ENCODE measurements at regions not wholly inside any gene's neighbourhood (a gene's known extent, or its start where the extent isn't known, plus 50 kb on each side); places are given as distances from the start of the nearest gene placed in this dataset.

DNA sequence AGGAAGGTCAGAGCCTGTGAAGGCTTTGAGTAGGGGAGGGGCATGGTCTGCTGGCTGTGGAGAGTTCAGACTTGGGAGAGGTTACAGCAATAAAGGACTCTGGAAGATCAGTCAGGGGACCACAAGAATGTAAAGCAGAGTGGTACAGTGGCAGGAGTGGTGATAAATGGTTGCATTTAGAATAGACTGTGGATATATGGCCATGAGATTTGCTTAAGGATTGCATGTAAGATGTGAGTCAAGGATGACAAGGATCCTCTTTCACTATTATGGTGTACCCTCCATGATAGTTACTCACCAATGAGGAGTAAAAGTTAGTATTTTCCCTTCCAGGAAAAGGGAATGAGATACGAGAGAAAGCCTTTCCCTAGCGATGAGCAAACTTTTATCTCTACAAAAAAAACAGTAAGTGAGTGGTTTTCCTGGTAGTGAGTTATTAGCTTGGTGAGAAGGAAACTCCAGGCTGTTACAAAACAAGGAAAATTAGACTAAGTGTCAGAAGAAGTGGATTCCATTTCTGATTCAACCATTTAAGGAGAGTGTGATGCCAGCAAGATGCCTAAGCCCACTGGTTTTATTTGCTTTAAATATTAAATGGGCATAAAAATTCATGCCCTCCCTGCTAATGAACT is 818.0 kb upstream of the ACVR2A start:
- WGBS, 2 donors (ENCODE audit: low coverage in 1 of 2): 46 to 68% methylated on average over 2 of the region's 2 CpGs
- H3K4me3 ChIP-seq: no peak overlapping the region
- no peak overlapping the region for H3K27ac ChIP-seq
- ATAC-seq: peak; percentile 33
- no peaks in the 10 kb centered on the region for H3K36me3 ChIP-seq
- H3K4me1 ChIP-seq: peaks cover 5 to 29% (median 15%) of the 10 kb centered on the region in 3 donors
- H3K9me3 ChIP-seq: peaks cover 0 to 11% (median 0%) of the 10 kb centered on the region in 3 donors
- no peak for TF ChIP-seq POLR2AphosphoS5 (IDR thresholded peaks at IDR 0.05)
- no peaks in the 10 kb centered on the region for H3K27me3 ChIP-seq

DNA sequence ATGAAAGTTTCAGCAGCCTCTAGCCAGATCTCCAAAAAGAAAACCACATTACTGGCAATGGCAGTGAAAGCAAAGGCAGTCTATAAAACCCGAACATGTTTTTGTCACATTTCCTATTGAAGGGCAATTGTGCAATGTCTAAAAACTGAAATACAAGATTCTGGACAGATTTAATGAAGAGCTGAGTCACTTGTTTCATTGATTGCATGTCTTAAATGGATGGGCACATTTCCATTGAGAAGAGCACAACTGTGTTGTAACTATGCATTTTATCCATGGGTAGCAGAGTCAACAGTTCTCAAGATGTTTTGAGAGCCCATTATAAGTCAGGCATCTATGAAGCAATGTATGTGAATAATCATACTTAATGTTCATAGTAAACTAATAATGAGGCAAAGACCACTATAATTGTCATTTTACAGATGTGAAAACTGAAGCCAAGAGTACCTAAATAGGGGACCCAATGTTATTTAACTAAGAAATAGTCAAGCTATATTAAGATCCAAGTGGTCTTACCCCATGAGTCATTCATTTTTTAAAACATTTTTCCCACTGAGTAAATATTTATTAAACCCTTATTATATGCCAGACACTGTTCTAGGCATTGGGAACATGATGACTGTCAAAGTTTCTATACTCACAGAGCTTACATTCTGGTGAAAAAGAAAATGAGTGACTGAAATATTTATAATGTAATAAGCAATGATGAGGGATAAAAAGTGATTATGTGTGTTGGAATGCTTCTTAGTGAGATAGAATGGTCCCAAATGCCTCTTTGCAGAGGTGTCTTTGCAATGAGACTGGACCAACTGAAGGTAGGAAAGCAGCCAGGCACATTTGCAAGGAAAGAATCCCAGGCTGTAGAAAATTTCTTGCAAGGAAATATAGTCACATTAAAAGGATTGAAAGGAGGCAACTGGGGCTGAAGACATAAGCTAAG is 818.9 kb upstream of the ACVR2A start:
- Histone ChIP-seq H3K4me1 (peaks cover 5 to 20% (median 11%) of the 10 kb centered on the region in 3 donors), H3K27ac (peak overlapping the region in 2 of 4 donors; percentile 1 to 12), H3K27me3 (no peaks in the 10 kb centered on the region), H3K4me3 (no peak overlapping the region), H3K36me3 (no peaks in the 10 kb centered on the region), H3K9me3 (peaks cover 0 to 11% (median 0%) of the 10 kb centered on the region in 3 donors)
- no peak for TF ChIP-seq POLR2A (IDR thresholded peaks at IDR 0.05)
- TF ChIP-seq EP300 (IDR thresholded peaks at IDR 0.05): no peak
- TF ChIP-seq, protein P1, sequence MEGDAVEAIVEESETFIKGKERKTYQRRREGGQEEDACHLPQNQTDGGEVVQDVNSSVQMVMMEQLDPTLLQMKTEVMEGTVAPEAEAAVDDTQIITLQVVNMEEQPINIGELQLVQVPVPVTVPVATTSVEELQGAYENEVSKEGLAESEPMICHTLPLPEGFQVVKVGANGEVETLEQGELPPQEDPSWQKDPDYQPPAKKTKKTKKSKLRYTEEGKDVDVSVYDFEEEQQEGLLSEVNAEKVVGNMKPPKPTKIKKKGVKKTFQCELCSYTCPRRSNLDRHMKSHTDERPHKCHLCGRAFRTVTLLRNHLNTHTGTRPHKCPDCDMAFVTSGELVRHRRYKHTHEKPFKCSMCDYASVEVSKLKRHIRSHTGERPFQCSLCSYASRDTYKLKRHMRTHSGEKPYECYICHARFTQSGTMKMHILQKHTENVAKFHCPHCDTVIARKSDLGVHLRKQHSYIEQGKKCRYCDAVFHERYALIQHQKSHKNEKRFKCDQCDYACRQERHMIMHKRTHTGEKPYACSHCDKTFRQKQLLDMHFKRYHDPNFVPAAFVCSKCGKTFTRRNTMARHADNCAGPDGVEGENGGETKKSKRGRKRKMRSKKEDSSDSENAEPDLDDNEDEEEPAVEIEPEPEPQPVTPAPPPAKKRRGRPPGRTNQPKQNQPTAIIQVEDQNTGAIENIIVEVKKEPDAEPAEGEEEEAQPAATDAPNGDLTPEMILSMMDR (IDR thresholded peaks at IDR 0.05): no peak
- no peak for TF ChIP-seq POLR2AphosphoS5 (IDR thresholded peaks at IDR 0.05)
- WGBS, 2 donors (ENCODE audit: low coverage in 1 of 2): 69 to 74% methylated on average over 1 of the region's 1 CpG
- ATAC-seq: peak; percentile 69

DNA sequence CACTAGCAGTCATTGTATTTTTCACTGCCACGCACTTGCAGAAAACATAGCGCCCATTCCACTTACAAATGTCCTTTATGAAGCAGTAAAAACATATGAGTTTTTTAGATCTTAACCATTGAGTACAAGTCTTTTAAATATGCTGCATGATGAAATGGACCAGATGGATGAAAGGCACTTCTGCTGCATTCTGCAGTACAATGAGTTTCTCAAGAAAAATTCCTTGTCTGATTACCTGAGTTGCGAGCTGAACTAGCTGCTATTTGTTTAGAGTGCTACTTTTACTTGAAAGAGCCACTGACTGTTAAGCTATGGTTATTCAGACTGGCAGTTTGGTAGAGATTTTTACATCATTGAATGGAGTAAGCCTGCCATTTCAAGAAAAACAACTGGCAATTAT is 825.5 kb upstream of the ACVR2A start:
- Histone ChIP-seq H3K36me3 (no peaks in the 10 kb centered on the region), H3K4me3 (no peak overlapping the region), H3K9me3 (peaks cover 0 to 11% (median 0%) of the 10 kb centered on the region in 3 donors), H3K4me1 (no peaks in the 10 kb centered on the region), H3K27ac (no peak overlapping the region), H3K27me3 (no peaks in the 10 kb centered on the region)
- WGBS, 2 donors (ENCODE audit: low coverage in 1 of 2): 85 to 91% methylated on average over 3 of the region's 3 CpGs
- no peak for ATAC-seq
- TF ChIP-seq, protein P1 (IDR thresholded peaks at IDR 0.05): no peak
- TF ChIP-seq POLR2AphosphoS5 (IDR thresholded peaks at IDR 0.05) (no peak), POLR2A (IDR thresholded peaks at IDR 0.05) (no peak), EP300 (IDR thresholded peaks at IDR 0.05) (no peak)

DNA sequence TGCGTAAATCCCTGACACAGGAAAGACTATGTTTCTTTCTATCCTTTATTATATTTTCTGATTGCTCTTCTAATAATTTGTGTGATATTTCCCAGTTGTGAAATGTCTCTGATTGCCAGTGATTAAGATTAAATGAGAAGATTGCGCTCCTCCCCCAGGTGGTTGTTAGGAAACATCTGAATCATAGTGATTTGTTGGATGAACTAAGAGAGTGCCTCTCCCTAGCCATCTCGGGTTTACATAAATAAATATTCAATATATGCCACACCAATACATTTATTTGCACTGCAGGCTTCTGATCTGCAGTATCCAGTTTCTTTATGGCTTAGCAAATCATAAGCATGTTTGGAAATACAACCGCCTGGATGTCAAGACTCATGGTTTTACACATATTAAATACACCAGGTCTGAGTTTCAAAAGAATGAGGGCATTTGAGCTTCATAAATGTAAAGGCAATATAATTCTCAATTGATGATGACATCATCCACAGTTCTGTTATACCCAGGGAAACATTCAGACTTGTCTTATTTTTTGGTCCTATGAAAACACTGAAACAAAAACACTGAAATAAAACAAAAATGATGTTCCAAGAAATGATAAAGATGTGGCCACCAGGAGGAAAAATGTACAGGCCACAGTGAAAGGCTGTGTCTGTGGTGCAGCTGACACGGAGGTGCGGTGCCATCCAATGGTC is 826.7 kb upstream of the ACVR2A start:
- TF ChIP-seq EP300 (IDR thresholded peaks at IDR 0.05) (no peak), POLR2A (IDR thresholded peaks at IDR 0.05) (no peak), POLR2AphosphoS5 (IDR thresholded peaks at IDR 0.05) (no peak)
- TF ChIP-seq, protein P1 (IDR thresholded peaks at IDR 0.05): no peak
- Histone ChIP-seq H3K27me3 (no peaks in the 10 kb centered on the region), H3K9me3 (peaks cover 0 to 7% (median 0%) of the 10 kb centered on the region in 3 donors), H3K4me3 (no peak overlapping the region), H3K4me1 (no peaks in the 10 kb centered on the region), H3K36me3 (no peaks in the 10 kb centered on the region), H3K27ac (no peak overlapping the region)
- WGBS, 2 donors (ENCODE audit: low coverage in 1 of 2): 41 to 79% methylated on average over 4 to 6 of the region's 6 CpGs
- no peak for ATAC-seq

DNA sequence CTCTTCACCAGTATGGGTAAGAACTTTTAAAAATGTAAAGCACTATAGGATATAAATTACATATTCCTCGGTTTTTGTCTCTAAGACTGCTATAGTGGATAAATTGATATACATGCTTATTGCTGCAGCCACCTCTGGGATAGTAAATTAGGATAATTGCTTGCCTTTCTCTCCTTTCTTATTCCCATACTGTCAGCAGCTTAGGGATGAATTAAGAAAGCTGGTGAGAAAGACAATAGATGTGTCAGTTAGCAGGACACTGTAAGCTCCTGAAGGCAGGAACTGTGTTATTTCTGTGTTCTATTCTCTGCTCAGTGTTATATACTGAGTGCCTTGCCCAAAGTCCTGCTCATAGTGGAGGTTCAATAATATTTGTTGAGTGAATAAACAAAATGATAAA is 828.6 kb upstream of the ACVR2A start:
- WGBS, 2 donors (ENCODE audit: low coverage in 1 of 2): 83 to 100% methylated on average over 1 of the region's 1 CpG
- Histone ChIP-seq H3K36me3 (no peaks in the 10 kb centered on the region), H3K27ac (no peak overlapping the region), H3K9me3 (no peaks in the 10 kb centered on the region), H3K4me3 (no peak overlapping the region), H3K4me1 (no peaks in the 10 kb centered on the region), H3K27me3 (no peaks in the 10 kb centered on the region)
- TF ChIP-seq, protein P1 (IDR thresholded peaks at IDR 0.05): no peak
- TF ChIP-seq POLR2A (IDR thresholded peaks at IDR 0.05) (no peak), EP300 (IDR thresholded peaks at IDR 0.05) (no peak)
- ATAC-seq: no peak
